ENCODE measurements at regions not wholly inside any gene's neighbourhood (a gene's known extent, or its start where the extent isn't known, plus 50 kb on each side); places are given as distances from the start of the nearest gene placed in this dataset.

GRCh38 chr6:158908606-158909005 is 89.4 kb upstream of the EZR start:
- TF ChIP-seq EZH2phosphoT487 (IDR thresholded peaks at IDR 0.05; ENCODE audit: borderline replicate concordance) (no peak), CTCF (conservative IDR thresholded peaks at IDR 0.05; ENCODE audit: low read length) (no peak)
- Histone ChIP-seq H4K20me1 (ENCODE audit: insufficient read depth, low read length, poor library complexity, severe bottlenecking) (no peaks in the 10 kb centered on the region), H3K4me3 (ENCODE audit: low read length, poor library complexity, severe bottlenecking) (no peak overlapping the region), H3K9me2 (replicated peaks; ENCODE audit: low read depth, low read length) (no peaks in the 10 kb centered on the region), H3K9ac (ENCODE audit: low read depth, low read length, poor library complexity, severe bottlenecking) (no peak overlapping the region), H3K4me2 (ENCODE audit: low read depth, low read length, poor library complexity, severe bottlenecking) (no peak overlapping the region), H3K36me3 (ENCODE audit: insufficient read depth, low read length) (no peaks in the 10 kb centered on the region), H3K4me1 (ENCODE audit: insufficient read depth, low read length, poor library complexity, severe bottlenecking) (peaks cover 9% of the 10 kb centered on the region), H3K79me2 (ENCODE audit: insufficient read depth, low read length) (no peaks in the 10 kb centered on the region), H3K27me3 (ENCODE audit: insufficient read depth, low read length, poor library complexity, severe bottlenecking) (no peaks in the 10 kb centered on the region), H3F3A (ENCODE audit: low read depth) (no peaks in the 10 kb centered on the region), H3K9me3 (ENCODE audit: insufficient read depth, low read depth, low read length) (peaks cover 11% of the 10 kb centered on the region), H2AFZ (ENCODE audit: low read length) (no peak overlapping the region)

GRCh38 chr6:158907931-158908330 is 88.8 kb upstream of the EZR start:
- no peak overlapping the region for H2AFZ ChIP-seq (ENCODE audit: low read length)
- no peak overlapping the region for H3K9ac ChIP-seq (ENCODE audit: low read depth, low read length, poor library complexity, severe bottlenecking)
- H4K20me1 ChIP-seq (ENCODE audit: insufficient read depth, low read length, poor library complexity, severe bottlenecking): no peaks in the 10 kb centered on the region
- TF ChIP-seq CTCF (conservative IDR thresholded peaks at IDR 0.05; ENCODE audit: low read length) (no peak), EZH2phosphoT487 (IDR thresholded peaks at IDR 0.05; ENCODE audit: borderline replicate concordance) (no peak)
- H3F3A ChIP-seq (ENCODE audit: low read depth): no peaks in the 10 kb centered on the region
- H3K4me2 ChIP-seq (ENCODE audit: low read depth, low read length, poor library complexity, severe bottlenecking): no peak overlapping the region
- H3K9me3 ChIP-seq (ENCODE audit: insufficient read depth, low read depth, low read length): peaks cover 11% of the 10 kb centered on the region
- peaks cover 9% of the 10 kb centered on the region for H3K4me1 ChIP-seq (ENCODE audit: insufficient read depth, low read length, poor library complexity, severe bottlenecking)
- no peaks in the 10 kb centered on the region for H3K79me2 ChIP-seq (ENCODE audit: insufficient read depth, low read length)
- H3K27me3 ChIP-seq (ENCODE audit: insufficient read depth, low read length, poor library complexity, severe bottlenecking): no peaks in the 10 kb centered on the region
- no peaks in the 10 kb centered on the region for H3K36me3 ChIP-seq (ENCODE audit: insufficient read depth, low read length)
- no peaks in the 10 kb centered on the region for H3K9me2 ChIP-seq (replicated peaks; ENCODE audit: low read depth, low read length)
- no peak overlapping the region for H3K4me3 ChIP-seq (ENCODE audit: low read length, poor library complexity, severe bottlenecking)

- Histone ChIP-seq H3K79me2 (ENCODE audit: insufficient read depth, low read length) (no peaks in the 10 kb centered on the region), H2AFZ (ENCODE audit: low read length) (no peak overlapping the region)
- TF ChIP-seq EZH2phosphoT487 (IDR thresholded peaks at IDR 0.05; ENCODE audit: borderline replicate concordance) (no peak), CTCF (conservative IDR thresholded peaks at IDR 0.05; ENCODE audit: low read length) (no peak)
Observed at GRCh38 chr6:158906926-158907325, 87.8 kb upstream of the EZR start.

More at GRCh38 chr6:158906926-158907325, 87.8 kb upstream of the EZR start:
- Histone ChIP-seq H3K9me2 (replicated peaks; ENCODE audit: low read depth, low read length) (no peaks in the 10 kb centered on the region), H3K4me1 (ENCODE audit: insufficient read depth, low read length, poor library complexity, severe bottlenecking) (peaks cover 4% of the 10 kb centered on the region), H3K9me3 (ENCODE audit: insufficient read depth, low read depth, low read length) (peaks cover 11% of the 10 kb centered on the region), H3K36me3 (ENCODE audit: insufficient read depth, low read length) (no peaks in the 10 kb centered on the region), H3K9ac (ENCODE audit: low read depth, low read length, poor library complexity, severe bottlenecking) (no peak overlapping the region), H3K27me3 (ENCODE audit: insufficient read depth, low read length, poor library complexity, severe bottlenecking) (no peaks in the 10 kb centered on the region), H4K20me1 (ENCODE audit: insufficient read depth, low read length, poor library complexity, severe bottlenecking) (no peaks in the 10 kb centered on the region), H3F3A (ENCODE audit: low read depth) (no peaks in the 10 kb centered on the region), H3K4me3 (ENCODE audit: low read length, poor library complexity, severe bottlenecking) (no peak overlapping the region), H3K4me2 (ENCODE audit: low read depth, low read length, poor library complexity, severe bottlenecking) (no peak overlapping the region)
